Right cardiac atrium (tissue), 5 donors: ENCODE measurements at regions not wholly inside any gene's neighbourhood (a gene's known extent, or its start where the extent isn't known, plus 50 kb on each side); places are given as distances from the start of the nearest gene placed in this dataset.

ENCODE experiments used
- ATAC-seq, 2 donors: fragments of 200-7000 bp; cut with Tn5 transposase; one replicate each; pipeline versions ENCODE4 v1.8.0 to v1.9.1; 2020; ENCODE audit warnings: moderate library complexity in 2 of 2, mild to moderate bottlenecking in 1 of 2
- DNase-seq, 3 donors: peaks; one replicate each; pipeline ENCODE4 v3.0.0-alpha.2; 2020
- H3K27ac ChIP-seq: one replicate; pipeline ENCODE4 v1.5.1; 2013; ENCODE audit warnings: mild to moderate bottlenecking, low read length, control low read depth, moderate library complexity
- H3K27me3 ChIP-seq: one replicate; pipeline ENCODE4 v1.6.1; 2013; ENCODE audit not compliant: control insufficient read depth, insufficient read depth
- H3K4me1 ChIP-seq: one replicate; pipeline ENCODE4 v1.6.1; 2013; ENCODE audit warnings: low read length; ENCODE audit not compliant: control insufficient read depth, insufficient read depth
- H3K4me3 ChIP-seq: one replicate; pipeline ENCODE4 v1.5.1; 2013; ENCODE audit warnings: low read length, control low read depth
- H3K9me3 ChIP-seq: one replicate; pipeline ENCODE4 v1.6.1; 2013; ENCODE audit warnings: low read length; ENCODE audit not compliant: control insufficient read depth
- WGBS: extraction: QIAGEN DNeasy Blood & Tissue Kit; methylation state at CpG from one replicate; pipeline ENCODE4 v1.1.7; 2013; 5-methylcytosine and 5-hydroxymethylcytosine counted together
- intact Hi-C, 4 donors: fragments of 100-400 bp; cut with DNase I; formaldehyde crosslinking; loops; one replicate each; pipeline versions ENCODE4 v1.11.0 to v1.14.0; 2022 to 2023
- donor health status: healthy with polysubstance abuse.
- donor health status: DM: no; HTN: yes; CAD: no.
- donor health status: DM: no; HTN: no; CAD: no.
- donor health status: DM: no; HTN: yes; CAD: no; lungs with severe emphysema.
- donor health status: DM: yes; HTN: yes; CAD: no.

DNA sequence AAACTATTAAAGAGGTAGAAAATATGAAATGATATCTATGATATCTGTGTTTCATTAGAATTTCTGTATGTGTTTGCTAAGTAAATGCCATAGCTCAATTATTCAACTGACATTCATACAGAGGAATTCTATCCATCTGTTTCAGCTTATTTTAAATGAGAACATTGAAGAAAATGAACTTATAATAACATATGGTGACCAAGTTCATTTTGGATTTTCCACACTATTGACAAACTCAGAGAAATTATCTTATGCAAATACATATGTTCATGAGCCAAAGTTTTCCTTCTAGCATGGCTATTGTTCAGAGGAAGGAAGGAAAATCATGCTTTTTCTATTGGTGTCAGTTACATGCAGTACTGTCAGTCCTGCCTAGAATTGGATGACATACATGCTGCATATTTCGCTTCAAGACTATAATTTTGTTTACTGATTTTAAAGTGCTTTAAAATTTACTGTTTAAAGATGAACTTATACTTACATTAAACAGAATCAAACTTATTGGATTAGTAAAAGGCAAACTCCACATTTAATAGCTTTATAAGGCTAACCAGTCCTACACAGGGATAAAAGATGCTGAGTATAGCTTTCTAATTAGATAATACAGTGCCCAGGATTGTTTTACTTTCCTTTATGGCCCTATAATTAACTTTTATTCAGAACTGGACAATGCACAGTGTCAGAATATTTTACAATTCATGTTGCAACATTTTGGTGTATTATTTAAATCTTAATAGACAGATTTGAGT, 646.2 kb downstream of the TRAM1L1 start:
- no peaks in the 10 kb centered on the region for H3K27me3 ChIP-seq
- no peak for DNase-seq
- ATAC-seq = no peak
- H3K27ac ChIP-seq = no peak overlapping the region
- H3K4me1 ChIP-seq = no peaks in the 10 kb centered on the region
- intact Hi-C loops = no loop called here
- no peaks in the 10 kb centered on the region for H3K9me3 ChIP-seq
- no peak overlapping the region for H3K4me3 ChIP-seq
- 70% methylated on average over 1 of the region's 1 CpG for WGBS

DNA sequence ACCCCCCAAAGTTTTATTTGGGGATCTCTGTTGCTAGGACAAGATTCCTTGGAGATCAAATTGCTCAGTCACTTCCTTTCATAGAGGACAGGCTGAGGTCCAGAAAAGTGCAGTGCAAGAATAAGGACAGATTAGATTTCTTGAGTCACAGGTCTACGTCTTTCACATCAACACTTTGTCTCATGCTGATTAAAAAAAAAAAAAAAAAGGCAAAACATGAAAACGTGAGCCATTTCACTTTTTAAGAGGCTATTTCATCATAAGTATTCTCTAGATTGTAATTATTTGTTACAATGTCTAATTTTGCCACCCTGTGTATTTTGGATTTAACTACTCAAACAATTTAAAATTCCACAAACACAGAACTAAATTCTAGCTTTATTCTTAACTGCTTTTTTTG, 647.0 kb downstream of the TRAM1L1 start:
- no peak for ATAC-seq
- Histone ChIP-seq H3K27ac (no peak overlapping the region), H3K4me1 (no peaks in the 10 kb centered on the region), H3K4me3 (no peak overlapping the region), H3K27me3 (no peaks in the 10 kb centered on the region), H3K9me3 (no peaks in the 10 kb centered on the region)
- no peak for DNase-seq
- intact Hi-C loops = no loop called here
- WGBS = 16% methylated on average over 2 of the region's 2 CpGs

DNA sequence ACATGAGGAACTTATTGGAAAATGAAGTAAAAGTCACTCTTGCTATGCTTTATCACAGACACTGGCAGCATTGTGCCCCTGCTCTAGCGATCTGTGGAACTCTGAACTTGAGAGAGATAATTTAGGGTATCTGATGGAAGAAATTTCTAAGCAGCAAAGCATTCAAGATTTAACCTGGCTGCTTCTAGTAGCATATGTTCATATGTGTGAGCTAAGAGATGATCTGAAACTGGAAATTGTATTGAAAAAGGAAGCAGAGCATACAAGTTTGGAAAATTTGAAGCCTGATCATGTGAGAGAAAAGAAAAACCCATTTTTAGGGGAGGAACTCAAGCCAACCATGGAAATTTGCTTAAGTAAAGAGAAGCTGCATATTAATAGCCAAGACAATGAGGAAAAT, 657.7 kb downstream of the TRAM1L1 start:
- Histone ChIP-seq H3K4me3 (no peak overlapping the region), H3K9me3 (no peaks in the 10 kb centered on the region), H3K27ac (no peak overlapping the region), H3K4me1 (no peaks in the 10 kb centered on the region), H3K27me3 (no peaks in the 10 kb centered on the region)
- ATAC-seq (no peak), DNase-seq (no peak)
- 85% methylated on average over 1 of the region's 1 CpG for WGBS
- intact Hi-C loops = no loop called here

DNA sequence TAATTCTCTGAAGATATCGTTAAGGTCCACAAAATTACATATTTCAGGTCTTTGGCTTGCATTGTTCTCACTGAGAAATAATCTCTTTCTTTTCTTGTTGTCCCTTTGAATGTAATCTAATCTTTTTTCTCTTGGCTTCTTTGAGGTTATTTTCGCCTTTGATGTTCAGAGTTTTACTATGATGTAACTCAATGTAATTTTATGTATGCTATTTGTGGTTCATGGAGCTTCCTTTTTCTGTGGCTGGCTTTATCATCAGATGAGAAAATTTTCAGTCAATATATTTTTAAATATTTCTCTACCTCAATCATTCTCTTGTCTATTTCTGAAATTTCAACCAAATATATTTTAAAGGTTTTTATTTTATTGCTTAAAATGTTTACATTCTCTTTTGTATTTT, 672.2 kb downstream of the TRAM1L1 start:
- Histone ChIP-seq H3K27me3 (no peaks in the 10 kb centered on the region), H3K9me3 (no peaks in the 10 kb centered on the region), H3K4me1 (no peaks in the 10 kb centered on the region), H3K27ac (no peak overlapping the region), H3K4me3 (no peak overlapping the region)
- WGBS = 65% methylated on average over 2 of the region's 2 CpGs
- intact Hi-C loops = no loop called here
- ATAC-seq (no peak), DNase-seq (no peak)

DNA sequence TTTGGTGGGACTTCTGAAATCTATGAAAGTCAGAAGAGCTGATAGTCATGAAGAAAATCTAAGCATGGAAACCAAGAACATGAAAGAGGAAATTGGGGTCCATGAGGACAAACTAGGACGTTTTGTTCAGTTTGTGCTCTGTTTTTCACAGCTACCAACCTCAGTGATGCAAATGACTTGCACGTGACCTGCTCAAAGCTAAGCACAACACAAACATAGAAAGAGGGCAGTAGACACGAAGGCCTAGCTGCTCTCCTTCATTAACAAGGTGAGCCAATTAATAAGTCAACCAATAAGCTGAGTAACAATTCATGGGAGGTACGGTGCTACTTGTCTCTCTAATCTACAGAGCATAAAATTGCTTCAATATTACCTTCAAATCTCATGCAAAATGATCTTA, 684.1 kb downstream of the TRAM1L1 start:
- Histone ChIP-seq H3K4me1 (no peaks in the 10 kb centered on the region), H3K27ac (no peak overlapping the region), H3K27me3 (no peaks in the 10 kb centered on the region), H3K9me3 (no peaks in the 10 kb centered on the region), H3K4me3 (no peak overlapping the region)
- 58% methylated on average over 4 of the region's 4 CpGs for WGBS
- intact Hi-C loops = no loop called here
- ATAC-seq (no peak), DNase-seq (no peak)

DNA sequence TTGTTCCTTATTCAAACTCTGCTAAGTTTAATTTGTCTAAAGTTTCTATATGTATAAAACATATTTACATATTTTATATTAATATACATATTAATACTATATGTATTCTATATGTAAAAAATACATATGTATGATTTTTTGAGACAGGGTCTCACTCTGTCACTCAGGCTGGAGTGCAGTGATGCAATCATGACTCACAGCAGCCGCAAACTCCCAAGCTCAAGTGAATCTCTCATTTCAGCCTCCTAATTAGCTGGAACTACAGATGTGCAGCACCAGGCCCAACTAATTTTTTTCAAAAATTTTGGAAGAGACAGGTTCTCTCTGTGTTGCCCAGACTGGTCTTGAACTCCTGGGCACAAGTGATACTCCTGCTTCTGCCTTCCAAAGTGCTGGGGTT, 684.9 kb downstream of the TRAM1L1 start:
- 45% methylated on average over 1 of the region's 1 CpG for WGBS
- intact Hi-C loops = no loop called here
- Histone ChIP-seq H3K27me3 (no peaks in the 10 kb centered on the region), H3K9me3 (no peaks in the 10 kb centered on the region), H3K27ac (no peak overlapping the region), H3K4me3 (no peak overlapping the region), H3K4me1 (no peaks in the 10 kb centered on the region)
- DNase-seq = no peak
- no peak for ATAC-seq

DNA sequence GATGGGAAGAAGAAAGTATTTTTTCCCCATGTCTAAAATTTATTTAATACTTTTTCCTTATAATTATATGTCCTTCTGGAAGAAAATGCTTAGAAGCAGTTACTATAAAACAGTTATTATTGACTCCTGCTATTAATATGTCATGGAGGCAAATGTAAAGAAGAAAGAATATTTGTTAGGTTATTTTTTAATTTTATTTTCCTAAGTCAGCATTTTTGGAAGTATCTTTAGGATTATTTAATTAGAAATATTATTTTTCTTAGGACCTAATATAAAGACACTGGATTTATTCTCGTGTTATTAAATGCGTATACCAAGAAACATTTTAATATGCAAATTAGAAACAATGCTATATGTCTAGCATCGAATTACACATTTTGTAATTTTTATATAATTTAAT, 687.7 kb downstream of the TRAM1L1 start:
- Histone ChIP-seq H3K4me3 (no peak overlapping the region), H3K4me1 (no peaks in the 10 kb centered on the region), H3K27me3 (no peaks in the 10 kb centered on the region), H3K9me3 (no peaks in the 10 kb centered on the region), H3K27ac (no peak overlapping the region)
- no peak for DNase-seq
- no peak for ATAC-seq
- 70% methylated on average over 3 of the region's 3 CpGs for WGBS
- intact Hi-C loops = no loop called here

DNA sequence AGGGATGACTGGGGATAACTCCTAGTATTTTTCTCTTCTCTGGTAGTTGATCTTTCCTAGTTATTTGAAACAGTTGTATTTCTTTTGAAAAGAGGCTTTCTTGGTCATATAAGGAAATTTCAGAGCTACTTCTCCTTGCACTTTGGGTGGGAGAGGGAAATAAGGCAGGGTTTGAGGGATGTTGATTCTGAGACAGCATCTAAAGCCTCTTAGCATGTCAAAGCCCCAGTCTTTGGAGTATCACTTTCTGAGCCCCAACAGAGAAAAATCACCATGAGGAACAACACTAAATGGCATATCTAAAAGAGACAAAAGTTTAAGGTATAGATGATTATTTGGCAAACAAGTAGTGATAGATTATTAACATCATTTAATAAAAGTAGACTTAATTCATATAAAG, 688.1 kb downstream of the TRAM1L1 start:
- DNase-seq = no peak
- Histone ChIP-seq H3K4me3 (no peak overlapping the region), H3K27ac (no peak overlapping the region), H3K4me1 (no peaks in the 10 kb centered on the region), H3K9me3 (no peaks in the 10 kb centered on the region), H3K27me3 (no peaks in the 10 kb centered on the region)
- ATAC-seq = no peak
- intact Hi-C loops = no loop called here

DNA sequence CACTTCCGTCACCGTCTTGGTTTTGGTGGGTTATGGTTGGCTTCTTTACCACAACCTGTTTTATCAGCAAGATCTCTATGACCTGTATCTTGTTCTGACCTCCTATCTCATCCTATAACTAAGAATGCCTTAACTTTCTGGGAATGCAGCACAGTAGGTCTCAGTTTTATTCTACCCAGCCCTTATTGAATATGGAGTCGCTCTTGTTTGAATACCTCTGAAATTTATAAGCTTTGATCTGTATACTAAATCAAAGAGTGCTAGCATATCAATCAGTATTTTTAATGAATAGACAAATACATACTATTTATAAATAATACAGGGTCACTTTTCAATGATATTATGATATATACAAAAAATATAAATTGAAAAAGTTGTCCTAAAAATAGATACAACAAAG, 690.0 kb downstream of the TRAM1L1 start:
- Histone ChIP-seq H3K27me3 (no peaks in the 10 kb centered on the region), H3K4me1 (no peaks in the 10 kb centered on the region), H3K9me3 (no peaks in the 10 kb centered on the region), H3K27ac (no peak overlapping the region), H3K4me3 (no peak overlapping the region)
- DNase-seq = no peak
- intact Hi-C loops = no loop called here
- 92% methylated on average over 3 of the region's 3 CpGs for WGBS
- ATAC-seq = no peak

DNA sequence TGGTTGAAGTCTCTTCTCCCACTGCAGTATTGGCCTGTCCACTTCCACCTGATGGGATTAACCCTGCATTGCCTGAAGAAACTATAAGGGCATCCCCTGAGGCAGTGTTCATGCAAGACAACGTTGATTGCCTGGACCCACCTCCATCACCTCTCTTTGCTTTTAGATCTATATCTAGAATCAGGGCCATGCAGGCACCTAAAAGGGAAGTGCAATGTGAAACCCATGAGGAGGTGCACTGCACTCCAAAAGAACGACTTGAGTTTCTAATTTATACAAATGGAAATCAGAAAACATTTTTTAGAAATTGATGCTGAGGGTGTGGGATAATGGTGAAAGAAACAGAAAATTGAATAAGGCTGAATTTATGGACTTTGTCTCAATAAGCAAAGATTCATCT, 694.4 kb downstream of the TRAM1L1 start:
- DNase-seq (no peak), ATAC-seq (no peak)
- Histone ChIP-seq H3K9me3 (no peaks in the 10 kb centered on the region), H3K27ac (no peak overlapping the region), H3K4me1 (no peaks in the 10 kb centered on the region), H3K27me3 (no peaks in the 10 kb centered on the region), H3K4me3 (no peak overlapping the region)
- intact Hi-C loops = no loop called here
- 47% methylated on average over 2 of the region's 2 CpGs for WGBS

DNA sequence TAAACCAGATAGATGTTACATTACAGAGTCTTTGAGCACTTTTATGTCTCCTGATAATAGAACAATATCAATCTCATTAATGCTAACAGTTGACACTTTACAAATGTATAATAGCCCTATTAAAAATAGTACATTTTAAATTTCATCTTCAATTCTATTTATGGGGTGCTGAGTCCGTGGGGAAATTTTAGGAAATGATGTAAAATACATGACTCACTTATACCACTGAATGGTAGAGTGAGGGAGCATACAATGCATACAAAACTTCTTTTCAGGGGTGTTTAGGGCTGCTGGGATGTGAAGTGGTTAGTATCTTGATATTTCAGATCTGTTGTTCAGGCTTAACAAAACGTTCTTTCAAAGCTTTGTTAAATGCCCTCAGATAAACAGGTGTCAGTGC, 696.2 kb downstream of the TRAM1L1 start:
- 33% methylated on average over 2 of the region's 2 CpGs for WGBS
- no peaks in the 10 kb centered on the region for H3K4me1 ChIP-seq
- DNase-seq (no peak), ATAC-seq (no peak)
- H3K9me3 ChIP-seq = no peaks in the 10 kb centered on the region
- no peaks in the 10 kb centered on the region for H3K27me3 ChIP-seq
- H3K27ac ChIP-seq = no peak overlapping the region
- intact Hi-C loops = no loop called here
- H3K4me3 ChIP-seq = no peak overlapping the region

DNA sequence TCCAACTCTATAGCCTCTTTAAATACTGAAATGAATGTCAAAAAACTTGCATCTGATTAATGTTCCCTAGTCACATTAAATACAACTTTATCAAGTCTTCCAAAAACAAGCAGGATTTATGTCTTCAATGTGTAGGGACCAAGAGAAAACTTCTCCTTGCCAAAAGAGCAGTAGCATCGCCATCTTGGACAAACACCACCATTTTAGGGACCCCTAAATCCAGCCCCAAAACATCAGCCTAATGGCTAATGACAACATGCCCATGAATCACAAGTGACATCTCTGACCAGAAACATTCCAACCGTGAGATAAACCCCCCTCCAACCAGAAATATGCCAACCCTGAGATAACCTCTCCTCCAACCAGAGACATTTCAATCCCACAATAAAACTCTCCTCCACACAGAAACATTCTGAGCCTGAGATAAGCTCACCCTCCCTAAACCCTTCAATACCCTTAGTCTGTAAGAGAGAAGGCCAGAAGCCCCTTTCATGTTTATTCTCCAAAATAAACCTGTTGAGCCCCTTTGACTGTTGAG, 697.4 kb downstream of the TRAM1L1 start:
- intact Hi-C loops = no loop called here
- no peak overlapping the region for H3K27ac ChIP-seq
- no peaks in the 10 kb centered on the region for H3K9me3 ChIP-seq
- no peak for ATAC-seq
- no peaks in the 10 kb centered on the region for H3K27me3 ChIP-seq
- no peak for DNase-seq
- no peak overlapping the region for H3K4me3 ChIP-seq
- H3K4me1 ChIP-seq = no peaks in the 10 kb centered on the region
- WGBS = 44% methylated on average over 2 of the region's 2 CpGs
